ENCODE measurements at regions not wholly inside any gene's neighbourhood (a gene's known extent, or its start where the extent isn't known, plus 50 kb on each side); places are given as distances from the start of the nearest gene placed in this dataset.
"Not testable (repeated sequence)": the region's sequence is repeated elsewhere in the genome, so short reads cannot be mapped to it uniquely, and the experiment has no call there.

DNA sequence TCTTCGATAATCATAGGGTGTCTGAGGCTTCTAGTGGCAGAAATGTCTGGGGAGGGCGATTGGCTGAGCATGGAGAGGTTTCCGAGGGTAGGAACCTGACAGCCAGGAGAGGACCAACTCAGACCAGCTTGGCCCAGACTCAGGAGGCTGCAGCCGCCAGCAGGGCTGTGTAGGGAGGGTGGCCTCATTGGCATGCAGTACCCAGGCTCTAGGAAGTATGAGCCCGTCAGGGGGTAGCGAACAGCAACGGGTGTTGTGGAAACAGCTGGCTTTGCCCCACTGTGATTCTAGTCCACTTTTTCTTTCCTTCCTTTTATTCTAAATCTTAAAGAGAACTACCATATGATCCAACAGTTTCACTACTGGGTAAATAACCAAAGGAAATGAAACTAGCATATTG lies 103.3 kb downstream of the DIRAS3 start:
- DNase-seq: no peak

DNA sequence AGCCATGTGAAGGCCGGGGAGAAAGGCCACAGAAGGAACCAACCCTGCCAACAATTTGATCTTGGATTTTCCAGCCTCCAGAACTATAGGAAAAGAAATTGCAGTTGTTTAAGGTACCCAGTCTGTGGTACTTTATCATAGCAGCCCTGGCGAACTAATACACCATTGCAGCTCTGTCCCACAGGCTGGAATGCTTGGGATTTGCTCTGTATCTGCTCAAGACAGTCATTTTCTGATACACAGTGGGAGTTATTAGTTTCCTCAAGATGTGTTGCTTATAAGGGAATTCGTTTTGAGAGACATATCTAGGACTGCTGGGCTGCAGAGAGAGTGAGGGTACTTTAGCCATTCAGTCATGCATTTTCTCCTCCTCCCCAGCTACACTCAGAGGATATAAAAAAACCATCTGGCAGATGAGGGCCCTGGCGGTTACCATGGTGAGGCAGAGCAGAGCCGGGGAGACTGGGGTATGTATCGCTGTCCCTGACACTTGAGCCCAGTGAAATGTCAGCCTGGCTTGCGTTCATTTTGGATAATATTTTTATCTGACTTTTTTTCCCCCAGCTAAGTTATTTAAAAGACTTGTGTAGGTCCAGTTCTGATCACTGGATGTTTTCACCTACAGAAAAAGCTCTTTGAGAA lies 104.6 kb downstream of the DIRAS3 start:
- DNase-seq: no peak

DNA sequence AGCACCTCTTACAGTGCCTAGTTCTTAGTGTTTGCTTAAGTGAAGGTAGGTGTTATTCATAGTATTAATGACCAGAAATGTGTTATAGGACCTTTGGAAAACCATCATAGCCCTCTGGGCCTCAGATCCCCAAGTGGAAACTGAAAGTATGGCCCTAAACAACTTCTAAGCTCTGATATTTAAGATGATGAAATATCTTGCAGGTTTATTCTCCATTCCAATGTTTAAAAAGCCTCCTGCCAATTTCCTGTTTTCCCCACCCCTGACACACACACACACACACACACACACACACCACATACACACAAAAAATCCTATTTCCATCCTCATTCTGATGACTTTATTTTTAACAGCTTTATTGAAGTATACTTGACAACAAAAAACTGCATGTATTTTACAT lies 108.2 kb downstream of the DIRAS3 start:
- DNase-seq: no peak

GRCh38 chr1:67941746-67942145 lies 108.5 kb upstream of the GNG12 start:
- no peak for DNase-seq

- no peak for DNase-seq
Observed at GRCh38 chr1:67941155-67941554, 107.9 kb upstream of the GNG12 start.

- no peak for DNase-seq
Observed at GRCh38 chr1:67939942-67940341, 106.7 kb upstream of the GNG12 start.

DNA sequence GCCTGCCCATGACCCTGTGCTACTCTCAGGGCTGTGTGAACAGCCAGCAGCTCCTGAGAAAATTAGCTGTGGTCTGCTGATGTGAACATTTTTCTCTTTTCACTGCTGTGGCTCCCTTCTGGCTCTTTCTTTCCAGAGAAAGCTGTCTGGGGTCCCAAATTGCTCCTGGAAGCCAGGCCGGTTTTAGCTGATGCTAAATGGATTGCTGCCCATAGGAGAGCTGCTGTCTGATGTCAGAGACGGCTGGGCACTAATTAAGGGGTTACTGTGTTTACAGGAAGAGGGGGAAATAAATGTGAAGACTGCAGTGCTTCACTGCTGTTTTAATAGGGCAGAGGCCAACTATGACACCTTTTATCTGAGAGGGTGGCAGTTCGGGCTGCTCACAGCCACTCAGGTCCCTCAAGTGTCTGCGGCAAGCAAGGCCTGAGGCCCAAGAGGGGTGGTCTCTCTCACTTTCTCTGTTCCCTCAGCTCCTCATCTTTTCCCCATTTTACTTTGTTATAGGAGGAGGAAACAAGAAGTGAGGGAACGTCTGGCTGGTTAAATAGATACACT lies 106.0 kb upstream of the GNG12 start:
- DNase-seq: no peak

- no peak for DNase-seq
Observed at GRCh38 chr1:67937651-67938050, 104.4 kb upstream of the GNG12 start.

- no peak for DNase-seq
Observed at GRCh38 chr1:67937010-67937409, 103.7 kb upstream of the GNG12 start.

DNA sequence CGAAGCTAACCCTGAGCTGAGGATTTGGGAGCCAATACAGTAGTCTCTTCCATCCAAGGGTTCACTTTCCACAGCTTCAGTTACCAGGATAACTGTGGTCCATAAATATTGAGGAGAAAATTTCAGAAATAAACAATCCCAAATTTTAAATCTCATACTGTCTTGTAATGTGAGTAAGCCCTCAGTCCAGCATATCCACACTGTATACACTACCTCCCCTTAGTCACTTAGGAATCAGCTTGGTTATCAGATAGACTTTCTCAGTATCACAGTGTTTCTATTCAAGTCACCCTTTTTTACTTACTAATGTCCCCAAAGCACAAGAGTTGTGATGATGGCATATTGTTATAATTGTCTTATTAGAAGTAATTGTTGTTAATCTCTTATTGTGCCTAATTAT lies 102.3 kb upstream of the GNG12 start:
- DNase-seq: no peak

DNA sequence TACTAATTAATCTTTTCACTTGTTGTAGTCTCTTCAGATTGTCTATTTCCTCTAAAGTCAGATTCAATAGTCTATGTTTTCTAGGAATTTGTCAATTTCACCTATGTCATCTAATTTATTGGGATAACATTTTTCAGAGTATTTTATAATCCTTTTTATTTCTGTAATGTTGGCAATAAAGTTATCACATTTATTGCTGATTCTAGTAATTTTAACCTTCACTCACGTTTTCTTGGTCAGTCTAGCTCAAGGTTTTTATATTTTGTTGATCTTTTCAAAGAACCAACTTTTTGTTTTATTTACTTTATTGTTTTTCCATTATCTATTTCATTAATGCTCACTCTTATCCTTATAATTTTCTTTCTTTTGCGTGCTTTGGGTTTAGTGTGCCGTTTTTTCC lies 97.9 kb upstream of the GNG12 start:
- no peak for DNase-seq

GRCh38 chr1:67923074-67923473 lies 89.8 kb upstream of the GNG12 start:
- no peak for DNase-seq

GRCh38 chr1:67921725-67922489 lies 88.6 kb upstream of the GNG12 start:
- no peak for DNase-seq

GRCh38 chr1:67919274-67920072 lies 86.2 kb upstream of the GNG12 start:
- no peak for DNase-seq

DNA sequence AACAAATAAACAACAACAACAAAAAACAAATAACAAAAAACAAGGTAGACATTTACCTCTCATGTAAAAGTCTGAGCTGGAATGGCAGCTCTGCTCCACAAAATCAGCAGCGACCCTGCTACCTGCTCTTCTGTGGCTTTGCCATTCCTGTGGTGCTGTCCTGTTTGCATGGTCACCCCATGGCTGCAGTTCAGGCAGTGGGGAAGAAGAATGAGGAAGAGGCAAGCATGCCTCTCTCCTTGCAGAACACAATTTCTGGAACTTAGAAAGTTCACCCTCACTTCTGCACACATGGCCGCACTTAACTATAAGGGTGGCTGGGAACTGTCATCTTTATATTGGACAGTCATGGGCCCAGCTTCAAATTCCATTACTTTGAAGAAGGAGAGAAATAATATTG lies 84.8 kb upstream of the GNG12 start:
- no peak for DNase-seq

DNA sequence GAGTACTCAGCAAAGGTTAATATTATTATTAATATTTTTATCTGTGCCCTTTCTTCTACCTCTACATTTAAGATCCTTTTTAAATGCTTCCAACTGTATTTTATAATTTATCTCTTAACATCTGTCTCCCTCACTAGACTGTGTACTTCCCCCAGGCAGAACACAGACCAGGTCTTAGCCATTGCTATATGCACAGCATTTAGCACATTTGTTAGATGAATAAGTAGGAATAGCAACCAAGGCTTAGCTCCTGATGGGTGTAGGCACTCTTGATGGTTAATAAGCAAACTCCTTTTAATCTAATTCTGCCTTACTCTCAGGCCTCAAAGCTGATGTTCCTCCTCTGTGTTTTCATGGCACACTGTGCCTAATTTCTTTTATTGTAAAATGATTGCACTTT lies 83.7 kb upstream of the GNG12 start:
- DNase-seq: no peak

DNA sequence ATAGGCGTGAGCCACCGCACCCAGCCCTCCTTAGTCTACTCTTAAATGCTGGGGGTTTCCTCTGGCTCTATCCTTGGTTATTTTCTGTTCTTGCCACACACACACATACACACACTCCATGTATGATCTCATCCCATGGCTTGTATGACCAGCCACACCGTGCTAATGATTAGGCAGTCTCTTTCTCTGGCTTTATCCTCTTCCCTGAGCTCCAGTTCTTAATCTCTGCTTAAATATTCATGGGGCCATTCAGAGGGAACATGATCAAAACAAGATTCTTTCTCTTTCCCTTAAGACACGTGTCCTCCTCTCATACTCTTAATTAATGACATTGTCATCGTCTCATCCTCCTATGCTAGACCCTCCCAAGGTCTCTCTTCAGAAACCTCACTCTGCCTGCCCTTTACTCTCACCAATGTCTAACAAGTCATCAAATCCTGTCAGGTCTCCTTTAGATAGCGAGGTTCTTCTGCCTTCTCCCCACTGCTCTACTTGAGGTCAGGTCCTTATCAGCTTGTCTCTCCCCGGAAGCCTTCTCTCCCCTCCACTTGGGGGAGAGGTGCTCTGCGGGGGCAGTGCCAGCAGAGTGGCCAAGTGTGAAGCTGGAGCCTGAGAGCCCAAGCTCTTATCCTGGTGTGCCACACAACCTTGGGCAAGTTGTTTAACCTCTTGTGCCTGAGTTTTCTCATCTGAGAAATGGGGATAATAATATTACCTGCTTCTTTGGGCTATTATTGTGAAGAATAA lies 83.0 kb upstream of the GNG12 start:
- DNase-seq: no peak

DNA sequence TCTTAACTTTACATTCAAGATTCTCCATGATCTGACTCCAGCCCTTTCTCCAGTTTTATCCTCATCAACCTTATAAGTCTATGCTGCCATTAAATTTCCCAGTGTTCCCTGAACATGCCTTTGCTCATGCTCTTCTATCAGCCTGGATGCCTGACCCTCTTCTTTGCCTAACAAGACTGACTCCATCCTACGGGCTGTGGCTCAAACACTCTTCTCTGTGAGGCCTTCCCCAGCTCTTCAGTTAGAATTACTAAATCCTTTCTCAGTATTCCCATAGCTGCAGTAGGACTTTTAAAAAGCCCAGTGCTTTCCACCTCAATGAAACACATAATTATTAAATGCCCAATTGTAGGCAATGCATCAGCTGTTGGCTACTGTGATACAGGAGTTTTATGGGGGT lies 76.5 kb upstream of the GNG12 start:
- DNase-seq: no peak

- no peak for DNase-seq
Observed at GRCh38 chr1:67908250-67908936, 75.1 kb upstream of the GNG12 start.

- DNase-seq: not testable (repeated sequence)
Observed at GRCh38 chr1:67907467-67907866, 74.2 kb upstream of the GNG12 start.

GRCh38 chr1:67906015-67906414 lies 72.7 kb upstream of the GNG12 start:
- DNase-seq: not testable (repeated sequence)

DNA sequence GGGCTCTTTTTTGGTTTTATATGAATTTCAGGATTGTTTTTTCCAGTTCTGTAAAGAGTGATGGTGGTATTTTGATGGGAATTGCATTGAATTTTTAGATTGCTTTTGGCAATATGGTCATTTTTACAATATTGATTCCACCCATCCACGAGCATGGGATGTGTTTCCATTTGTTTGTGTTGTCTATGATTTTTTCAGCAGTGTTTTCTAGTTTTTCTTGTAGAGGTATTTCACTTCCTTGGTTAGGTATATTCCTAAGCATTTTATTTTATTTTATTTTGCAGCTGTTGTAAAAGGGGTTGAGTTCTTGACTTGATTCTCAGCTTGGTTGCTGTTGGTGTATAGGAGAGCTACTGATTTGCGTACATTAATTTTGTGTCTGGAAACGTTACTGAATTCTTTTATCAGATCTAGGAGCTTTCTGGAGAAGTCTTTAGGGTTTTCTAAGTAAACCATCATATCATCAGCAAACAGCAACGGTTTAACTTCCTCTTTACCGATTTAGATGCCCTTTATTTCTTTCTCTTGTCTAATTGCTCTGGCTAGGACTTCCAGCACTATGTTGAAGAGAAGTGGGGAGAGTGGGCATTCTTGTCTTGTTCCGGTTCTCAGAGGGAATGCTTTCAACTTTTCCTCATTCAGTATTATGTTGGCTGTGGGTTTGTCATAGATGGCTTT lies 69.4 kb upstream of the GNG12 start:
- DNase-seq: not testable (repeated sequence)
